AG04449 (cell line): ENCODE measurements at regions not wholly inside any gene's neighbourhood (a gene's known extent, or its start where the extent isn't known, plus 50 kb on each side); places are given as distances from the start of the nearest gene placed in this dataset.

Experiments used
- CTCF ChIA-PET: fragments of 350-600 bp; formaldehyde crosslinking; extraction: SDS; loops from one replicate; lab custom pipeline; 2021; ENCODE audit warnings: antibody characterized with exemption; lab: Yijun Ruan, JAX
- POLR2A ChIA-PET: fragments of 400-600, 350-600 bp; formaldehyde crosslinking; extraction: SDS; loops from one replicate; lab custom pipeline; 2020; ENCODE audit warnings: antibody characterized with exemption, inconsistent platforms; lab: Yijun Ruan, JAX
- DNase-seq: peaks from one replicate; pipeline ENCODE4 v3.0.0-alpha.2; 2010; ENCODE audit warnings: low read depth, low spot score
- H3K4me3 ChIP-seq: 2 replicates; pipeline ENCODE4 v1.5.1; 2011; ENCODE audit warnings: low read depth, mild to moderate bottlenecking, control low read depth, low read length
- CTCF ChIP-seq: IDR thresholded peaks from one replicate; pipeline ENCODE4 v1.5.1; 2011; ENCODE audit warnings: mild to moderate bottlenecking, moderate library complexity, low read length, control low read depth, inconsistent platforms; ENCODE audit not compliant: insufficient read depth; ENCODE audit errors: missing control alignments

- H3K4me3 ChIP-seq: no peak overlapping the region
- no peak for TF ChIP-seq CTCF
- DNase-seq: no peak
- CTCF ChIA-PET: no interaction called here
- POLR2A ChIA-PET: no interaction called here
Measured at GRCh38 chr16:13510425-13511151, 409.4 kb upstream of the ERCC4 start.

- no peak for TF ChIP-seq CTCF
- H3K4me3 ChIP-seq: no peak overlapping the region
- no peak for DNase-seq
- ChIA-PET POLR2A (no interaction called here), CTCF (no interaction called here)
Measured at GRCh38 chr16:13517841-13518240, 402.1 kb upstream of the ERCC4 start.

GRCh38 chr16:13519871-13520270 is 400.1 kb upstream of the ERCC4 start:
- ChIA-PET CTCF (no interaction called here), POLR2A (no interaction called here)
- DNase-seq: no peak

GRCh38 chr16:13521356-13521755 is 398.6 kb upstream of the ERCC4 start:
- TF ChIP-seq CTCF: no peak
- POLR2A ChIA-PET: no interaction called here
- no peak overlapping the region for H3K4me3 ChIP-seq
- no peak for DNase-seq
- CTCF ChIA-PET: no interaction called here

More at GRCh38 chr16:13519871-13520270, 400.1 kb upstream of the ERCC4 start:
- no peak overlapping the region for H3K4me3 ChIP-seq
- no peak for TF ChIP-seq CTCF

- TF ChIP-seq CTCF: no peak
- no peak for DNase-seq
- ChIA-PET CTCF (no interaction called here), POLR2A (no interaction called here)
- no peak overlapping the region for H3K4me3 ChIP-seq
Measured at GRCh38 chr16:13527332-13527731, 392.6 kb upstream of the ERCC4 start.

- ChIA-PET POLR2A (no interaction called here), CTCF (no interaction called here)
- TF ChIP-seq CTCF: no peak
- no peak for DNase-seq
- H3K4me3 ChIP-seq: no peak overlapping the region
Measured at GRCh38 chr16:13528691-13529090, 391.3 kb upstream of the ERCC4 start.
